ENCODE measurements at regions not wholly inside any gene's neighbourhood (a gene's known extent, or its start where the extent isn't known, plus 50 kb on each side); places are given as distances from the start of the nearest gene placed in this dataset.

DNA sequence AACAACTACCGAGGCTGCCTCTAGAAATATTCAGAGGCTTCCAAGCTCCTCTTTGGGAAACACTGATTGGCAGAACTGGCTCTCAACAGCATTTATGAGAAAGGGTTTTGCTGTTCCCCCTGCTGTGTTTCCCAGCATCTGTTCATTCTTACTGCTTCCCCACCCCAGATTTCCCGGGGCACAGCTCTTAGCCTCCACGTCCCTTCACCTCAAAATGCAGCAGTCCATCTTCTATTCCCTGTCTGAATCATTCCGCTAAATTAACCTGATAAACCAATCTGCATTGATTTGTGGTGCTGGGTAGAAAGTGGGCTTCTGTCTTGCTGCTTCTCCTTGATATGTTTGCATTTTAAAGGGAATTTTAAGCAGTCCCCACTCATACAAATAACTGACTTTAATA is 67.4 kb downstream of the PLK2 start:
- TF ChIP-seq, protein P1, sequence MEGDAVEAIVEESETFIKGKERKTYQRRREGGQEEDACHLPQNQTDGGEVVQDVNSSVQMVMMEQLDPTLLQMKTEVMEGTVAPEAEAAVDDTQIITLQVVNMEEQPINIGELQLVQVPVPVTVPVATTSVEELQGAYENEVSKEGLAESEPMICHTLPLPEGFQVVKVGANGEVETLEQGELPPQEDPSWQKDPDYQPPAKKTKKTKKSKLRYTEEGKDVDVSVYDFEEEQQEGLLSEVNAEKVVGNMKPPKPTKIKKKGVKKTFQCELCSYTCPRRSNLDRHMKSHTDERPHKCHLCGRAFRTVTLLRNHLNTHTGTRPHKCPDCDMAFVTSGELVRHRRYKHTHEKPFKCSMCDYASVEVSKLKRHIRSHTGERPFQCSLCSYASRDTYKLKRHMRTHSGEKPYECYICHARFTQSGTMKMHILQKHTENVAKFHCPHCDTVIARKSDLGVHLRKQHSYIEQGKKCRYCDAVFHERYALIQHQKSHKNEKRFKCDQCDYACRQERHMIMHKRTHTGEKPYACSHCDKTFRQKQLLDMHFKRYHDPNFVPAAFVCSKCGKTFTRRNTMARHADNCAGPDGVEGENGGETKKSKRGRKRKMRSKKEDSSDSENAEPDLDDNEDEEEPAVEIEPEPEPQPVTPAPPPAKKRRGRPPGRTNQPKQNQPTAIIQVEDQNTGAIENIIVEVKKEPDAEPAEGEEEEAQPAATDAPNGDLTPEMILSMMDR (conservative IDR thresholded peaks at IDR 0.05) = no peak
- TF ChIP-seq ZFX (IDR thresholded peaks at IDR 0.05) = no peak
